OCI-LY3 (cell line): ENCODE measurements at regions not wholly inside any gene's neighbourhood (a gene's known extent, or its start where the extent isn't known, plus 50 kb on each side); places are given as distances from the start of the nearest gene placed in this dataset.

Source experiments
- H2AFZ ChIP-seq: fragments of 200-600, 300-600 bp; shearing (Covaris generic); 2 replicates; pipeline ENCODE4 v1.6.0; 2014; ENCODE audit warnings: antibody characterized with exemption, low read depth, low read length
- H3K27ac ChIP-seq: fragments of 200-600, 300-600 bp; sonication (generic); 2 replicates; pipeline ENCODE4 v1.5.1; 2014; ENCODE audit warnings: mild to moderate bottlenecking, low read length, moderate library complexity, mixed read lengths
- H3K27me3 ChIP-seq: fragments of 200-600, 300-600 bp; sonication (generic); 2 replicates; pipeline ENCODE4 v1.6.1; 2014; ENCODE audit warnings: low read depth, low read length, mixed read lengths
- H3K36me3 ChIP-seq: fragments of 200-600, 300-600 bp; sonication (generic); replicated peaks from 2 replicates; pipeline ENCODE3; 2014; ENCODE audit warnings: low read depth, low read length, mixed read lengths
- H3K4me1 ChIP-seq: fragments of 300-600, 200-600 bp; sonication (generic); 2 replicates; pipeline ENCODE4 v1.6.1; 2014; ENCODE audit warnings: low read length, mixed read lengths
- H3K4me2 ChIP-seq: fragments of 200-600, 300-600 bp; sonication (generic); 2 replicates; pipeline ENCODE4 v1.6.1; 2014; ENCODE audit warnings: low read length, mixed read lengths
- H3K4me3 ChIP-seq: fragments of 300-600, 200-600 bp; sonication (generic); 2 replicates; pipeline ENCODE4 v1.5.1; 2014; ENCODE audit warnings: antibody characterized with exemption, mild to moderate bottlenecking, low read length, moderate library complexity
- H3K79me2 ChIP-seq: fragments of 300-600, 200-600 bp; shearing (Covaris generic); 2 replicates; pipeline ENCODE4 v1.6.1; 2014; ENCODE audit warnings: mild to moderate bottlenecking, low read length, mixed read lengths
- H3K9ac ChIP-seq: fragments of 300-600, 200-600 bp; shearing (Covaris generic); 2 replicates; pipeline ENCODE4 v1.6.0; 2014; ENCODE audit warnings: mild to moderate bottlenecking, low read length, moderate library complexity
- H3K9me3 ChIP-seq: fragments of 200-600, 300-600 bp; shearing (Covaris generic); 2 replicates; pipeline ENCODE4 v1.6.1; 2014; ENCODE audit warnings: low read length, mixed read lengths; ENCODE audit not compliant: insufficient read depth
- H4K20me1 ChIP-seq: fragments of 200-600, 300-600 bp; sonication (generic); 2 replicates; pipeline ENCODE4 v1.6.1; 2016; ENCODE audit warnings: low read length, mixed read lengths; ENCODE audit not compliant: insufficient read depth
- CTCF ChIP-seq: fragments of 200-600, 300-600 bp; sonication (generic); IDR thresholded peaks from 2 replicates; pipeline ENCODE4 v1.5.1; 2014; ENCODE audit warnings: antibody characterized with exemption, low read length, low read depth
- EZH2phosphoT487 ChIP-seq: fragments of 200-600 bp; shearing (Covaris generic); IDR thresholded peaks from 2 replicates; pipeline ENCODE4 v1.6.1; 2018; ENCODE audit warnings: antibody characterized with exemption, mixed run types, low read depth

GRCh38 chr4:187814737-187815465 lies 180.7 kb upstream of the ZFP42 start:
- no peaks in the 10 kb centered on the region for H4K20me1 ChIP-seq
- no peak overlapping the region for H3K4me2 ChIP-seq
- H3K9me3 ChIP-seq = no peaks in the 10 kb centered on the region
- TF ChIP-seq EZH2phosphoT487 (no peak), CTCF (no peak)
- H3K36me3 ChIP-seq = no peaks in the 10 kb centered on the region
- H3K27ac ChIP-seq = no peak overlapping the region
- H3K79me2 ChIP-seq = no peaks in the 10 kb centered on the region
- H3K27me3 ChIP-seq = no peaks in the 10 kb centered on the region
- no peak overlapping the region for H3K9ac ChIP-seq
- no peak overlapping the region for H2AFZ ChIP-seq
- H3K4me1 ChIP-seq = no peaks in the 10 kb centered on the region
- H3K4me3 ChIP-seq = no peak overlapping the region

- Histone ChIP-seq H3K79me2 (no peaks in the 10 kb centered on the region), H3K4me2 (no peak overlapping the region), H3K9me3 (no peaks in the 10 kb centered on the region), H4K20me1 (no peaks in the 10 kb centered on the region), H3K9ac (no peak overlapping the region), H2AFZ (no peak overlapping the region), H3K27ac (no peak overlapping the region), H3K4me3 (no peak overlapping the region), H3K4me1 (no peaks in the 10 kb centered on the region), H3K27me3 (no peaks in the 10 kb centered on the region), H3K36me3 (no peaks in the 10 kb centered on the region)
- no peak for TF ChIP-seq CTCF
- no peak for TF ChIP-seq EZH2phosphoT487
Measured at GRCh38 chr4:187826725-187827124, 168.8 kb upstream of the ZFP42 start.

DNA sequence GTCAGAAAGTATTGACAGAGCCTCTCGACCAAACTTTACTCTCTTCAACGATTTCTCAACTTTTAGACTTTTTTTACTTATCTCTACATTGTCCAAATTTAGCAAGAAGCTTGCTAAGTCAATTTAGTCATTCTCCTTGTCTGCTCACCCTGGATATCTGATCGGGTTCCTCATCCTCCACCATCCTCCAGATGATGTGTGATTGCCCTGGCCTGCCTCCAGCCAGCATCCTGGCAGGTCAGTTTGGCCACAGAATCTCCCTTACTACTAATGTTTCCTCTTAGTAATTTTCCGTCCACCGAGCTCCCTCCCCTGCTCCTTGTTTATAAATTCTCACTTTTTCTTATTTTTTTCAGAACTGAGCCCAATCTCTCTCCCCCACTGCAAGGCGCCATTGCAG lies 167.9 kb upstream of the ZFP42 start:
- H3K36me3 ChIP-seq = no peaks in the 10 kb centered on the region
- no peak overlapping the region for H3K9ac ChIP-seq
- H3K27me3 ChIP-seq = no peaks in the 10 kb centered on the region
- H4K20me1 ChIP-seq = no peaks in the 10 kb centered on the region
- no peak for TF ChIP-seq CTCF
- TF ChIP-seq EZH2phosphoT487 = no peak
- H3K4me3 ChIP-seq = no peak overlapping the region
- H3K27ac ChIP-seq = no peak overlapping the region
- H3K4me1 ChIP-seq = no peaks in the 10 kb centered on the region
- H2AFZ ChIP-seq = no peak overlapping the region
- no peak overlapping the region for H3K4me2 ChIP-seq
- H3K9me3 ChIP-seq = no peaks in the 10 kb centered on the region
- no peaks in the 10 kb centered on the region for H3K79me2 ChIP-seq

- Histone ChIP-seq H3K9ac (no peak overlapping the region), H3K4me2 (no peak overlapping the region), H3K4me1 (no peaks in the 10 kb centered on the region), H3K9me3 (no peaks in the 10 kb centered on the region), H3K27me3 (no peaks in the 10 kb centered on the region), H3K36me3 (no peaks in the 10 kb centered on the region), H2AFZ (no peak overlapping the region), H3K27ac (no peak overlapping the region), H3K4me3 (no peak overlapping the region), H4K20me1 (no peaks in the 10 kb centered on the region), H3K79me2 (no peaks in the 10 kb centered on the region)
- TF ChIP-seq EZH2phosphoT487 (no peak), CTCF (no peak)
Measured at GRCh38 chr4:187839765-187840164, 155.8 kb upstream of the ZFP42 start.
